Thoracic aorta (tissue), 2 donors: ENCODE measurements at regions not wholly inside any gene's neighbourhood (a gene's known extent, or its start where the extent isn't known, plus 50 kb on each side); places are given as distances from the start of the nearest gene placed in this dataset.

ENCODE experiments used
- ATAC-seq: fragments of 150-250 bp; one replicate; pipeline ENCODE4 v1.8.0; 2017; ENCODE audit warnings: low read depth; ENCODE audit not compliant: insufficient number of reproducible peaks, low FRiP score
- DNase-seq: peaks from one replicate; pipeline ENCODE4 v3.0.0-alpha.2; 2020; ENCODE audit warnings: low spot score
- H3K27ac ChIP-seq, 2 donors: fragments of 200-600 bp; sonication (generic); 1 replicate in 1 of 2; 2 replicates in 1 of 2; pipeline ENCODE4 v1.5.1; 2016; ENCODE audit warnings: mild to moderate bottlenecking in 2 of 2, moderate library complexity in 2 of 2
- H3K27me3 ChIP-seq: fragments of 200-600 bp; sonication (generic); replicated peaks from 2 replicates; pipeline ENCODE4 v1.6.0; 2016; ENCODE audit warnings: mild to moderate bottlenecking; ENCODE audit not compliant: insufficient read depth
- H3K36me3 ChIP-seq: fragments of 200-600 bp; sonication (generic); one replicate; pipeline ENCODE4 v1.5.1; 2016
- H3K4me1 ChIP-seq, 2 donors: fragments of 200-600 bp; sonication (generic); 1 replicate in 1 of 2; 2 replicates in 1 of 2; pipeline versions ENCODE4 v1.5.1 to v1.6.0; 2016; ENCODE audit warnings: low read depth in 2 of 2, mild to moderate bottlenecking in 1 of 2; ENCODE audit not compliant: control insufficient read depth in 1 of 2
- H3K4me3 ChIP-seq: fragments of 200-600 bp; sonication (generic); 2 replicates; pipeline ENCODE4 v1.5.1; 2016; ENCODE audit warnings: mild to moderate bottlenecking
- H3K9me3 ChIP-seq: fragments of 200-600 bp; sonication (generic); 2 replicates; pipeline ENCODE4 v1.5.1; 2016
- CTCF ChIP-seq: fragments of 200-600 bp; sonication (generic); IDR thresholded peaks from one replicate; pipeline ENCODE4 v1.5.1; 2019; ENCODE audit warnings: antibody characterized with exemption

GRCh38 chr12:107593713-107594381 is 91.8 kb upstream of the PWP1 start:
- no peaks in the 10 kb centered on the region for H3K27me3 ChIP-seq
- TF ChIP-seq CTCF: no peak
- H3K27ac ChIP-seq: no peak overlapping the region
- H3K4me1 ChIP-seq: peaks cover 0 to 7% of the 10 kb centered on the region in 2 donors
- H3K4me3 ChIP-seq: no peak overlapping the region
- H3K9me3 ChIP-seq: peaks cover 9% of the 10 kb centered on the region
- H3K36me3 ChIP-seq: no peaks in the 10 kb centered on the region
- no peak for DNase-seq
- ATAC-seq: no peak

- Histone ChIP-seq H3K9me3 (peaks cover 9% of the 10 kb centered on the region), H3K4me1 (peaks cover 0 to 7% of the 10 kb centered on the region in 2 donors), H3K27me3 (no peaks in the 10 kb centered on the region), H3K27ac (no peak overlapping the region), H3K36me3 (no peaks in the 10 kb centered on the region), H3K4me3 (no peak overlapping the region)
- DNase-seq (no peak), ATAC-seq (no peak)
- no peak for TF ChIP-seq CTCF
Observed at GRCh38 chr12:107594995-107595394, 90.6 kb upstream of the PWP1 start.

- Histone ChIP-seq H3K27ac (no peak overlapping the region), H3K36me3 (no peaks in the 10 kb centered on the region), H3K9me3 (peaks cover 9% of the 10 kb centered on the region), H3K27me3 (no peaks in the 10 kb centered on the region), H3K4me1 (no peaks in the 10 kb centered on the region), H3K4me3 (no peak overlapping the region)
- no peak for TF ChIP-seq CTCF
- DNase-seq: no peak
- ATAC-seq: no peak
Observed at GRCh38 chr12:107597695-107598410, 87.7 kb upstream of the PWP1 start.

GRCh38 chr12:107598906-107599305 is 86.7 kb upstream of the PWP1 start:
- no peak for TF ChIP-seq CTCF
- DNase-seq (no peak), ATAC-seq (no peak)
- peaks cover under 1% of the 10 kb centered on the region for H3K9me3 ChIP-seq
- no peaks in the 10 kb centered on the region for H3K4me1 ChIP-seq
- H3K4me3 ChIP-seq: no peak overlapping the region
- no peaks in the 10 kb centered on the region for H3K36me3 ChIP-seq
- no peak overlapping the region for H3K27ac ChIP-seq
- no peaks in the 10 kb centered on the region for H3K27me3 ChIP-seq

- TF ChIP-seq CTCF: no peak
- no peaks in the 10 kb centered on the region for H3K4me1 ChIP-seq
- H3K9me3 ChIP-seq: no peaks in the 10 kb centered on the region
- DNase-seq: no peak
- H3K36me3 ChIP-seq: no peaks in the 10 kb centered on the region
- no peak for ATAC-seq
- H3K4me3 ChIP-seq: no peak overlapping the region
- H3K27me3 ChIP-seq: no peaks in the 10 kb centered on the region
- H3K27ac ChIP-seq: no peak overlapping the region
Observed at GRCh38 chr12:107600581-107601144, 84.9 kb upstream of the PWP1 start.
